Testis (tissue), 2 donors: ENCODE measurements at regions not wholly inside any gene's neighbourhood (a gene's known extent, or its start where the extent isn't known, plus 50 kb on each side); places are given as distances from the start of the nearest gene placed in this dataset.

Experiments used
- CTCF ChIP-seq, 3 experiments: fragments of 450-650 bp in 2 of 3; fragments of 200-600 bp in 1 of 3; sonication (generic) in 1 of 3; IDR thresholded peaks; one replicate each; pipeline ENCODE4 v1.5.1; 2016 to 2019; ENCODE audit warnings: antibody characterized with exemption in 3 of 3, mild to moderate bottlenecking in 2 of 3, moderate library complexity in 1 of 3
- POLR2A ChIP-seq: fragments of 450-650 bp; IDR thresholded peaks from one replicate; pipeline ENCODE4 v1.6.1; 2017; ENCODE audit warnings: antibody characterized with exemption, mild to moderate bottlenecking, moderate library complexity

DNA sequence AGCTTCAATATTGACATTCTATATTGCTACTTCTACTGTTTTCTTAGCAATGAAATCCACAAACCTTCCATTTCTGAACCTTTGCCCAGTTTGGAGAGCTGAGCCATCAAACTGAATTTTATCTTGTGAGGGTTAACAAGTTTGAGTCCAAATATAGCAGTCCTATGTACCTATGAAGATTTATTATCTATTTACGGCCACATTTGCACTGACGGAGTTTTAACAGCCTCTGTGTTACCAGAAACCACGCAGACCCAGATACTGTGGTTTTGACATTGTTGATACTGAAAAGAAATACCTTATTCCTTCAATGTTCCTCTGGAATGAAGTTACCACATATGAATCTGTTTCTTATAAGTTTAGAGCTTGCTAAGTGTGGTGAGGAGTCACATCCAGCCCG is 172.6 kb downstream of the FGFR2 start:
- TF ChIP-seq CTCF (IDR thresholded peaks at IDR 0.05) (no peak), POLR2A (no peak)
